ENCODE measurements at regions not wholly inside any gene's neighbourhood (a gene's known extent, or its start where the extent isn't known, plus 50 kb on each side); places are given as distances from the start of the nearest gene placed in this dataset.

GRCh38 chr1:188620236-188620635 lies 1791.5 kb downstream of the PLA2G4A start:
- TF ChIP-seq ZFP3 (CRISPR knock-in tag; IDR thresholded peaks at IDR 0.05) = no peak
- no peak for TF ChIP-seq PPARA (CRISPR knock-in tag; IDR thresholded peaks at IDR 0.05; ENCODE audit: borderline replicate concordance)
- TF ChIP-seq GLIS3 (CRISPR knock-in tag; IDR thresholded peaks at IDR 0.05) = no peak
- TF ChIP-seq TOX (CRISPR knock-in tag; IDR thresholded peaks at IDR 0.05; ENCODE audit: borderline replicate concordance) = no peak
- no peak for ATAC-seq

- TF ChIP-seq, protein P1, sequence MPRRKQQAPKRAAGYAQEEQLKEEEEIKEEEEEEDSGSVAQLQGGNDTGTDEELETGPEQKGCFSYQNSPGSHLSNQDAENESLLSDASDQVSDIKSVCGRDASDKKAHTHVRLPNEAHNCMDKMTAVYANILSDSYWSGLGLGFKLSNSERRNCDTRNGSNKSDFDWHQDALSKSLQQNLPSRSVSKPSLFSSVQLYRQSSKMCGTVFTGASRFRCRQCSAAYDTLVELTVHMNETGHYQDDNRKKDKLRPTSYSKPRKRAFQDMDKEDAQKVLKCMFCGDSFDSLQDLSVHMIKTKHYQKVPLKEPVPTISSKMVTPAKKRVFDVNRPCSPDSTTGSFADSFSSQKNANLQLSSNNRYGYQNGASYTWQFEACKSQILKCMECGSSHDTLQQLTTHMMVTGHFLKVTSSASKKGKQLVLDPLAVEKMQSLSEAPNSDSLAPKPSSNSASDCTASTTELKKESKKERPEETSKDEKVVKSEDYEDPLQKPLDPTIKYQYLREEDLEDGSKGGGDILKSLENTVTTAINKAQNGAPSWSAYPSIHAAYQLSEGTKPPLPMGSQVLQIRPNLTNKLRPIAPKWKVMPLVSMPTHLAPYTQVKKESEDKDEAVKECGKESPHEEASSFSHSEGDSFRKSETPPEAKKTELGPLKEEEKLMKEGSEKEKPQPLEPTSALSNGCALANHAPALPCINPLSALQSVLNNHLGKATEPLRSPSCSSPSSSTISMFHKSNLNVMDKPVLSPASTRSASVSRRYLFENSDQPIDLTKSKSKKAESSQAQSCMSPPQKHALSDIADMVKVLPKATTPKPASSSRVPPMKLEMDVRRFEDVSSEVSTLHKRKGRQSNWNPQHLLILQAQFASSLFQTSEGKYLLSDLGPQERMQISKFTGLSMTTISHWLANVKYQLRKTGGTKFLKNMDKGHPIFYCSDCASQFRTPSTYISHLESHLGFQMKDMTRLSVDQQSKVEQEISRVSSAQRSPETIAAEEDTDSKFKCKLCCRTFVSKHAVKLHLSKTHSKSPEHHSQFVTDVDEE (CRISPR knock-in tag; IDR thresholded peaks at IDR 0.05) = no peak
- no peak for TF ChIP-seq ZFP30 (CRISPR knock-in tag; IDR thresholded peaks at IDR 0.05)
- TF ChIP-seq PATZ1 (CRISPR knock-in tag; IDR thresholded peaks at IDR 0.05; ENCODE audit: borderline replicate concordance) = no peak
- no peak for TF ChIP-seq ZNF8 (CRISPR knock-in tag; IDR thresholded peaks at IDR 0.05)
- no peak for TF ChIP-seq GLIS3 (CRISPR knock-in tag; IDR thresholded peaks at IDR 0.05)
- TF ChIP-seq PPARA (CRISPR knock-in tag; IDR thresholded peaks at IDR 0.05; ENCODE audit: borderline replicate concordance) = no peak
- TF ChIP-seq ZFP3 (CRISPR knock-in tag; IDR thresholded peaks at IDR 0.05) = no peak
- TF ChIP-seq ZNF565 (CRISPR knock-in tag; conservative IDR thresholded peaks at IDR 0.05; ENCODE audit: low read depth) = no peak
- no peak for ATAC-seq
Observed at GRCh38 chr1:188641566-188642211, 1812.9 kb downstream of the PLA2G4A start.

DNA sequence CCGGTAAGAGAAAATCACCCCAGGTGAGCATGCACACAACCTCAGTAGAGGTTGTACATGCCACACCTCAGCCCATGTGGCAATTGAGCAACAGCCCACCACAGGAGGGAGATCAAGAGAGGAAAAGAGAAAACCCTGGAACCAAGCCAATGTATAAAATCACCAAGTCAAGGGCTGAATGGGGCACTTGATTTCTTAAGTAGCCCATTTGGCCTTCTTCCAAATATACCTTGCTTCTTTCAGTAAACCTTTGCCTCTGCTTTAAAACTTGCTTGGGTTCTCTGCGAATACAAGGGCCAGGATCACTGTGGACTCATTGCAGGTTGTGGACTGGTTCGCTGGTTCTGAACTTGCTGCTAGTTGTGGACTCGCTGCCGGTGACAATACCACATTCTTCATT lies 1814.0 kb downstream of the PLA2G4A start:
- no peak for ATAC-seq
- TF ChIP-seq TCF4 (CRISPR knock-in tag; IDR thresholded peaks at IDR 0.05; ENCODE audit: borderline replicate concordance) = no peak
- TF ChIP-seq, protein P1 (CRISPR knock-in tag; IDR thresholded peaks at IDR 0.05) = no peak
- TF ChIP-seq ZNF8 (CRISPR knock-in tag; IDR thresholded peaks at IDR 0.05) = no peak
- TF ChIP-seq OSR1 (CRISPR knock-in tag; IDR thresholded peaks at IDR 0.05) = no peak
- no peak for TF ChIP-seq SNAI2 (CRISPR knock-in tag; IDR thresholded peaks at IDR 0.05)
- no peak for TF ChIP-seq CREB5 (CRISPR knock-in tag; IDR thresholded peaks at IDR 0.05; ENCODE audit: low read depth)
- TF ChIP-seq POU6F1 (CRISPR knock-in tag; IDR thresholded peaks at IDR 0.05; ENCODE audit: borderline replicate concordance, low read depth) = no peak
- TF ChIP-seq ISL1 (CRISPR knock-in tag; IDR thresholded peaks at IDR 0.05) = no peak
- no peak for TF ChIP-seq PATZ1 (CRISPR knock-in tag; IDR thresholded peaks at IDR 0.05; ENCODE audit: borderline replicate concordance)

Data from SK-N-SH treated with all-trans-retinoic acid at 6 μM for 48 hours (cell line).